CD4-positive, alpha-beta T cell treated with Interferon gamma for 1 hour (primary cell): ENCODE measurements at regions not wholly inside any gene's neighbourhood (a gene's known extent, or its start where the extent isn't known, plus 50 kb on each side); places are given as distances from the start of the nearest gene placed in this dataset.
"Not testable (repeated sequence)": the region's sequence is repeated elsewhere in the genome, so short reads cannot be mapped to it uniquely, and the experiment has no call there.

Source experiments
- DNase-seq: peaks from one replicate; pipeline ENCODE4 v3.0.0-alpha.2; 2020

DNA sequence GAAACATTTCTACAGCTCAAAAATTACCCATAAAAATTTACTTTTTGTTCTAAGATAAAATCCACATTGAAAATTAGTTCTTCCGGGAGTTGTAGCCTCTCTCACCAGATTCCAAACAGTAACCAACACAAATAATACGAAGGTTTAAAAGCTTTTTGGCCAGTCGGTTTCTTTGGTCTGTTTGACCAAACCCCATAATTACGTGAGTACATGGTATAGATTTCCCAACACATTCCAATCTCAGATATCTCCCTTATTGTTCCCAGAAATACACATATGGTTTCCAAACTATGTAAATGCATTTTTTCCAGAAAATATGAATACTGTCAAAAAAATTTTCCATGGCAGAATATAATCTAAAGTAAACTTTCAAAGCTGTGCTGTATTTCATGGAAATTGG is 722.0 kb downstream of the KCNJ2 start:
- no peak for DNase-seq

DNA sequence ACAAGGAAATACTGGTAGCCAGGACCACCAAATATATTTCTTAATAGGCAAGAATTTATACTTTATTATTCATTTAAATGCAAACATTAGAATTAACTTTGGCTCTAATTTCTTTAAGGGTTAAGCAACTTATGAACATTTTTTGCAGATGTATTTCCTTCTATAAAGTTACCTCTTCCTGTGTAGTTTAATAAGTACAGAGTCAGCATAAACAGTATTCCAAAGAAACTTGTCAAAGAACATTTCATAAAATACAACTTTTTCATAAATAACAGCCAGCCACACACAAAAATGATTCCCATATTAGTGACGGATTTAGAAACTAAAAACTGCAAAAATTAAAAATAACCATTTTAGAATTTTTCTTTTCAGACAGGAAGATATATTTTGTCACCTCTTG is 723.2 kb downstream of the KCNJ2 start:
- DNase-seq = no peak

DNA sequence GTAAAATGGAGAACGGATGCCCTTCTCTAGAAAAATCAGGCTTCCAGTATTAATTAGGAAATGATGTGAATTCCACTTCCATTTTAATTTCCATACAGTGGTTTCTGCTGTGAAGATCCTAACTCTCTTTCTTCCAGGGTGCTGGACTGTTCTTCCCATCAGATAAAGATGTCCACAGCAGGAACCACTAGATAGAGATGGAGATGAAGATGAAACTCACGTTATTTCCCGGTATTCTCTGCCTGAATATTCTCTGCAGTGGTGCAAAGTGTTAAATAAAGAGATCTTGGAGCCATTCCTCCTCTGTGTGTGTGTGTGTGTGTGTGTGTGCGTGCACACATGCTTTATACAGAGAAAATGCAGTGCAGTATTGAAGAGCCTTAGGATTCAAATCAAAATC is 727.5 kb downstream of the KCNJ2 start:
- no peak for DNase-seq

DNA sequence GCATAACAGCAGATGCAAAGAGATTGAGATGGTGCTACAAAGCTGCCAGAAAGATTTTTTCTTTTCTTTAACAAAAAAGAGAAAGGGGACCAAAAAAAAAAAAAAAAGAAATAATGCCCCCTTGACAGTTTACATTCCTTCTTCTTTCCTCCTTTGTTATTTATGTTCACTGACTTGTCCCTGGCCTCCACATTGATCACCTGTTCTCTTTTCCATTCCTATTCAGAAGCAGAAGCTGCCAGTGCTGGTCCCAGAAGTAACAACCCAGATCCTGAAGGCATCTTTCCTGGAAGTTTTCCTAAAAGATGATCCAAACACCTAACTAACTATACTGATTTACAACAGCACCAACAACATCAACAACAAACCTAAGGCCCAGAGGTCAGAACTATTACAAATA is 728.1 kb downstream of the KCNJ2 start:
- DNase-seq = no peak

DNA sequence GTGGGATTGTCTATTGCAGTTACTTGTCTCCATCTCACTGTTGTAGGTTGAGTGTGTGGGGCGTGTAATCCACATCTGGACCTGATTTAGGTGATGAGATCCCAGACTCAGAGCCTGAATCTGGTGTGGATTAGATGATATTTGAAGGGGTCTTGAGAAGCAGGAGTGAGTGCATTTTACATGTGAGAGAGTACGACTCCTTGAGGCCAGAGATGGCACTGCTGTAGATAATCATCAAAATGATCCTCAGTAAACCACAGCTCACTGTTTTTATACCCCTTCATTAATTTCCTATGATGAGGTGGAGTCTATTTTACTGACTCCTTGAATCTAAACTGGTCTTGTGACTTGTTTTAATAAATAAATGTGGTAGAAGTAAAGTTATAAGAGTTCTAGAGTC is 732.5 kb downstream of the KCNJ2 start:
- DNase-seq = no peak

DNA sequence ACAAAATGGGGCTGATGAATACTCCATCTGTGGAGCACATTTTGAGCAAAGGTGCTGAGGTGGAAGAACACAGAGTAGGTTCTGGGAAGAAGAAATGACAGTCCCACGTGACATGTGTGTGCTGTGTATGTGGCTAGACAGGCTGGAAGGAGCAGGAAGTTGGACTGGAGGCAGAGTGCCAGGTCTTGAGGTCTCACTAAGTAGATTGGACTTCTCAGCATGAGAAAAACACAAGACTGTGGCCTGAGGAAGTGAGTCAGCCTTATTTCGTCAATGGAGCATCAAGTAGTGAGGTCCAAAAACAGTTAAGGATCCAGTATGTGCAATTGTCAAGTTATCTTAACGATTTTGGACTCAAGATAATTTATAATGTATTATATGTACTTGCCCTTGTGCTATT is 736.5 kb downstream of the KCNJ2 start:
- DNase-seq = no peak

DNA sequence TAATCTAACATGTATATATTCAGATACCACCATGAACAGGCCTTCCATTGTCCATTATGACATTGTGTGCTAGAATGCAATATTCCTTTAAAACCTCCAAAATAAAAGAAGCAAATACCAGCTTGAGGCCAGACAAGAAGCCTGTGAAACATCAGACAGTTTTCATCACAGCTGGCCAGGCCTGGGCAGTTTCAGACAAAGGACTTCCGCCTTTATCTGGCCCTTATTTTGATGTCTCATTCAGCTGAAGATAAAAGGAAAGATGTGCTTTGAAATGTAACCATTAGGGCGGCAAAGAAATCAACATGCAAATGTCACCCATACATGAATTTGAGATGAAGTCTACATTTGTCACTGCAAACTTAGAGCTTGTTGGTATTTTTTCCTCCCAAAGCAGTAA is 737.5 kb downstream of the KCNJ2 start:
- DNase-seq = no peak

DNA sequence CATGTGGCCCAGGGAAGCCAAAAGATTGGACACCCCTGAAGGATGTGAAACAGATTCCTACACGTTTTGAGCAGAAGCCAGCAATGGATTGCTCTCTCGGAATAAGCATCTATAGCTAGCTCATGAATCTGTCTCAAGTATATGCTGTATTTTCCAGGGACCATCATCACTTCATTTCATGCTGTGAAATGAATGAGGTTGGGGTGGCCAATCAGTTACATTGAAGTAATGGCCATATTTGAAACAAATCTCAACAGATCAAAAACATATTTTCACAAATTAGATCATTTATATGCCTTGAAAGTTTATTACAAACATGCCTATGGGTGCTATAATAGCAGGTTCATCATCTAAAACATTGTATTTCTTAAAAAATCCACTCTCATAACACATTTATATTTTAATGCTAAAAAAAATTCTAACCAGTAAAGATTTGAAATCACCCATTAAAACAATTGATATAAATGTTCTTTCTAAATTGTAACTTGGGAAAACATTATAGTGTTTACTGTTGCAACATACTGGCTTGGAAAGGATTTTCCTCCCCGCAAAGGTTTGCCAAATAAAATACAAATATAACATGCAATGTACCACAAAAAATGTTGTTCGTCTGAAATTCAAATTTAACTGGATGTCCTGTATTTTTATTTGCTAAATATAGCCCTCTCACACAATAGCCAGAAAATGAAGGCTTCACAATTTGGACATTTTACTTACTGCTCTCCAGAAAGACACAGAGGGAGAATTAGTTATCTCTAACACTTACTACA is 743.6 kb downstream of the KCNJ2 start:
- DNase-seq = no peak

DNA sequence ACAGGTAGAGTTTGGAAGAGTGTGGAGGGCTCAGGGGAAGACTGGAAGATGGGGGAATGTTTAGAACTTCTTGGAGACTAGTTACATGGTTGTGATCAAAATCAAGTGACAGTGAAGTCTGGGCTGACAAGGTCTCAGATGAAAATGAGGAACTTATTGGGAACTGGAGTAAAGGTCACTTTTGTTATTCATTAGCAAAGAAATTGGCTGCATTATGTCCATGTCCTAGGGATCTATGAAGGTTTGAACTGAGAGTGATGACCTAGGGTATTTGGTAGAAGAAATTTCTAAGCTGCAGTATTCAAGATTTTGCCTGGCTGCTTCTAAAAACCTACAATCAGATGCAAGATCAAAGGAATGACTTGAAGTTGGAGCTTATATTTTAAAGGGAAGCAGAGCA is 747.1 kb downstream of the KCNJ2 start:
- no peak for DNase-seq

DNA sequence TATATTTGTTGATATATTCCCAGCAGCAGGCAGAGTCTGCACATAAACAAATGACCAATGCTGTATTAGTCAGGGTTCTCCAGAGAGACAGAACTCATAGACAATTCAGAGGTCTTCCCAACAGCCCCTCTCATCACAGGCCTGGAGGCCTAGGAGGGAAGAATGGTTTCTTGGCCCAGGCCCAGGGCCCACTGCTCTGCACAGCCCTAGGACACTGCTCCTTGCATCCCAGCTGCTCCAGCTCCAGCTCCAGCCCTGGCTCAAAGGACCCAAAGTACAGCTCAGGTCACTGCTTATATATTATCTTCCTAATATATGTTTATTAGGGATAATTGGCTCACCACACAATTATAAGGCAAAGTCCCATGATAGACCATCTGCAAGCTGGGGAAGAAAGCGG is 749.9 kb downstream of the KCNJ2 start:
- no peak for DNase-seq

DNA sequence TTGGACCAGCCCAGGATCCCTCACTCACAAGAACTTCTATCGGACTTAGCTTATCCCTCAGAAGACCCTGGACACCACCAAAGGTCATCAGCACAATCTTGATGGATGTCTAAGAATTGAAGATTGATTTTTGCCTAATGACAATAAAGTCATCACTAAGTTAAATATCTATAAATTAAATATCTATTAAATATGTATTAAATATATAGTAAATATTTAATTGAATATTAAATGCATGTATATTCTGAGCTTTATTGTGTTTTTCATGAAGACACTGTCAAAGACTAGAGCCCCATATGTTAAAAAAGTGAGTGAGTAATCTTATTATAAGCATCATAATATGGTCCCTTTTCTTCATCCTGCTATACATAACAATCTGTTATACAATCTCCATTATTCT is 751.1 kb downstream of the KCNJ2 start:
- DNase-seq = no peak

DNA sequence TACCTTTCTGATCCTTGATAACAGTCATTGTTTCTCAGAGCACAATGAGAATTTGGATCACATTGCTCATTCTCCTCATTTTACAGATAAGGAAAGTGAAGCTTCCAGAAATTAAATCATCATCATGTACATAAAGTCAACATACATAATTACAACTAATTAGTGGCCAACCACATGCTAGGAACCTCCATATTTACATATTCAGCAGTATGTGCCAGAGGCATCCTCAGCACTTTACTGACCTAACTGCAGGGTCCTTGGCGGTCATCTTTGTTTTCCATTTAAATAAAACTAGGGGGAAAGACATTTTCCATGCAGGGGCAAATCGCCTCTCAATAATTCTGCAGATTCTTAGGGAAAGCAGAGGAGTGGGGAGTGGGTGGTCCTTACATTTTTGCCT is 752.9 kb downstream of the KCNJ2 start:
- no peak for DNase-seq

DNA sequence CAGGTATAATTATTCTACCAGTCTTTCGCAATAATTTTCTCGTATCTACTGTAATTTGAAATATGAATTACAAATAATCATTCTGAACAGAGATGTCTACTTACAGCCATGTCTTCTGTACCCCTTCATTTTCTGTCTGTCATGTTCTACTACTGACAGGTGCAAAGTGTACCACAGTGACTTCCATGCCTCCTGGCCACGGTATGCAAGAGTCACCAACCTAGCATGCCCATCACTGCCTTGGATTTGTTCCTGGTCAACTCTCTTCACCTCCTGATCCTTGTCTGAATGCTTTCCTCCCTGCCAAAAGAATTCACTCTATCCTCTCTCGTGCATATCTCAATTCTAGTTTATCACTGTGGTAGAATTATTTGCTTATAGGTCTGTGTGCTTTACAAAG is 755.4 kb downstream of the KCNJ2 start:
- no peak for DNase-seq

DNA sequence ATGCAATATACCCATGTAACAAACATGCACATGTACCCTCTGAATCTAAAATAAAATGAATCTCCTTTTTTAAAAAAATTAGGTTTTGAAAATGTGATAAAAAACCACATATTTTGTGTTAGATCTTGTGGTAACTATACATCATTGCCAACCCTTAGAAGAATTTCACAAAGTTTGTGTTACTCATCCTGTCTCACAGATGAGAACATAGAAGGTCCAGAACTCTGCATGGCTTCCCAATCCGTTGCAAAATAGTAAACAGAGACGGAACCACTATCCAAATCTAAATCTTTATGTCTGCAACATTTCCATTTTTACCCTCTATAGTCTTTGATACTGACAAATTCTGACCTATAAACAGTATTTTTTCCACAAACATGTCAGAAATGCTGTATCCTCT is 759.9 kb downstream of the KCNJ2 start:
- no peak for DNase-seq

DNA sequence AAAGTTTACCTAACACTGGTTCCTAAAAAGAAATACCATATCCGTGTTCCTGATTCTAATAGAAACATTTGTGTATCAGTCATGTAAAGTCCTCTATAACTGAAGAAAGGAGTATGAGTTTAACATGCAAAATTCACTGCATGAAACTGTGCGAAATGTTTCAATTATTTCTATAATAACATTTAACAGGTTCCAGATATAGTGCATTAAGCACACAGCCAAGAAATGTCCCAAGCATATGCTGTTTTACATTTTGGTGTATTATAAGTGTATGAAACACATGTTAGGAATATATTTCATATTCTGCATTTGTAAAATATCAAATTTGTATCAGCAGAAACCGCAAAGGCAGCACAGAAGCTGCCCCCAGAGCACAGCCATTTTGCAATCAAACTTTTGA is 764.9 kb downstream of the KCNJ2 start:
- DNase-seq = no peak

DNA sequence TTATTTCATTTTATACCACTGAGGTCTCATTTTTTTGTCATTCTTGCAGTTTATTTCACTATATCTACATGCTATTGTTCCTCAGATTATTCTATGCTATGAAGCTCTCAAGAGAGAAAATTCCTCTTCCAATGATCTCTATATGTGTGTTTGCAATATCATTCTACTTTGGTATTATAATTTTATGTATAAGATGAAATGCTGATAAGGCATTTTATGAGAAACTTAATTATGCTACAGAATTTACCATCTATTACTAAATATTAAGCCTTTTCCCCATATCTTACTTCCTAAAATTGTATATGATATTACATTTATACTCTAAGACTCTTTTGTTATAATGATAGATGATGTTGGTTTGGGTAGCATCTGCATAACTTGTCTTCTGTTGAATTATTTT is 765.5 kb downstream of the KCNJ2 start:
- DNase-seq = no peak

DNA sequence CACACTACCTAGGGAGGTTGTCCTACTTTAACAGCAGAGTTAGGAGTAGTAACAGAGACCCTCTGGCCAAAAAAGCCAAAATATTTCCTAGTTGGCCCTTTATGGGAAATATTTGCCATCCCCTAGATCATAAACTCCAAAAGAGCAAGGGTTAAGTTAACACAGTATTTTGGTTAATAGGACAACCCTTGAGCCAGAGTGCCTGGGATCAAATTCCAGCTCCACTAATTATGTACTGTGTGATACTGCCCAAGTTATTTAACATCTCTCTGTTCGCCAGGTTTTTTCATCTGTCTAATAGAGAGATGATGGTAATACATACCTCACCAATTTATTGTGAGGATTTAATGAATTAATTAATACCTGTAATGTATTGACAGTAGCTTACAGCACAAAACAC is 767.4 kb downstream of the KCNJ2 start:
- DNase-seq = no peak

DNA sequence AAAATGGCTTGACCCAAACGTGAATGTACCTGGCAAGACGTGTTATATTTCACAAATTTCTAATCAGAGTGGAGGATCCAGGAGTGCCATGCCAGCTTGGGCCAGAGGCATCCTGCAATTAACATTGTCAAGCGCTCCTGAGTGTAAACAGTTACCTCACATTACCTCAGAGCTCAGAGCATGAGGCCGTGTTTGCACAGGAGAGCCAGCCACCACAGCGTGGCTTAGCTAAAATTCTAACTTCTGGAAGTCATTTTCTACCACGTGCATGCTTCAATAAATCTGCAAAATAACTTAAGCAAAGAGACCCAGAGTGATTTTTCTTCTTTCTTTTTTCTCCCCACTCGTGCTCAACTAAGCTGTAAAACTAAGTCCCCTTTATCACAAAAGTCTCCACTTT is 769.0 kb downstream of the KCNJ2 start:
- DNase-seq = no peak

DNA sequence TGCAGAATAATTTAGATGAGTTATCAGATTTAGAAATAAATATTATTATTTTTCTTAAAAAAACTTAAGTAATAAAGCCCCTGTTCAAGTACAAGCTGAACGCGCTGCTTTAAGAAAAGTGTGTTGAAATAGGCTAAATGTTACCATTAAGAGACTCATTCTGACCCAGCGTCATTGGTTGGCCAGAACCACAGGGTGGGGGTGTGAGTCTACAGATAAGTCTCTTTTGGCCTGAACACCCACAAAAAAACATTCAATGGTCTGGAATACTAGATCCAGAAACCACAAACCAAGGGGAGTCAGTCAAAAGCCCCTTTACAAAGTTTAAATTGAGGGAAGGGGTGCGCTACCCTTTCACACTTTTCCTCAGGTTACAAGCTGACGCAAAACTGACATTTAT is 776.1 kb downstream of the KCNJ2 start:
- DNase-seq = no peak

DNA sequence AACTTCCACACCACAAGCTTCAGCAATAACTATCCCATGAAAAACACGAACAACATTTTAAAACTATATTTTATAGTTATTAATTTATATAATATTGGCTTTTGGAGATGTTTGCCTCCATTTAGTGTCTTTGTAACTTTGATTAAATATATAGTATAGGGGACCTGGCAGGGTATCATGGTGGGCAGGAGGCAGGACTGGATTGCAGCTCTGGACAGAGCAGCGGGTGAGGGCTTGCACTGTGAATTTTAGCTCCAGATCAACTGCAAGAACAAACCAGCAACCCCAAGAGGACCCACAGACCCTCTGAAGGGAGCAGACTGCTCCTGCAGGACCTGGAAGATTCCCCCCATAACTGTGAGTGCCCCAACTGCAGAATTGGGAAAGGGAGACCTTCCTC is 777.9 kb downstream of the KCNJ2 start:
- no peak for DNase-seq

DNA sequence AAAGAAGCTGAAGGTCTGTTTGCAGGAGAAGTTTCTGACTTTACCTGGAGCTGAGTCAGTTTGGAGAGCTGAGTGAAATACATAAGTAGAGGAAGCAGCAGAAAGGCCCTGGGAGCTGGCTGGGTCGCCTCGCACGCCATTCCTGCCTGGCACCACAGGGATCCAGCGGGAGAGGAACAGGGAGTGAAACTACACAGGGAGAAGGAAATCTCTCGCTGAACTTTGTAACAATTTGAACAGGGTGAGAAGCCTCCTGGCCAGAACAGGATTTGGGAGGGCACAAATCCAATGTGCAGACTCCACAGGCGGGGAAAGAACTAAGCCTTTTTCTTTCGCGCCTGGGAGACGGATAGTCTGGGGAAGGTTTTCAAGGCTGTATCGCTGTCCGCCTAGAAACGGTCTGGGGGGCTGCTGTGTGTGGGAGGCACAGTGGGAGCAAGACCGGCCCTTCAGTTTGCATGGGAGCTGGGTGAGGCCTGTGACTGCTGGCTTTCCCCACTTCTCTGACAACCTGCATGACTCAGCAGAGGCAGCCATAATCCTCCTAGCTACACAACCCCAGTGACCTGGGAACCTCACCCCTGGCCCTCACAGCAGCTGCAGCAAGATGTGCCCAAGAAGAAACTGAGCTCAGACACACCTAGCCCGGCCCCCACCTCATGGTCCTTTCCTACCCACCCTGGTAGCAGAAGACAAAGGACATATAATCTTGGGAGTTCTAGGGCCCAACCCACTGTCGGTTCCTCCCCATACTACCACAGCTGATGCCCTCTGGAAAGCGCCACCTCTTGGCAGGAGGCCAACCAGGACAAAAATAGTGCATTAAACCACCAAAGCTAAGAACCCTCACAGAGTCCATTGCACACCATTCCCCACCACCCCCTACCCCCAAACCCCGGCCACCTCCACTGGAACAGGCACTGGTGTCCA is 778.6 kb downstream of the KCNJ2 start:
- no peak for DNase-seq

DNA sequence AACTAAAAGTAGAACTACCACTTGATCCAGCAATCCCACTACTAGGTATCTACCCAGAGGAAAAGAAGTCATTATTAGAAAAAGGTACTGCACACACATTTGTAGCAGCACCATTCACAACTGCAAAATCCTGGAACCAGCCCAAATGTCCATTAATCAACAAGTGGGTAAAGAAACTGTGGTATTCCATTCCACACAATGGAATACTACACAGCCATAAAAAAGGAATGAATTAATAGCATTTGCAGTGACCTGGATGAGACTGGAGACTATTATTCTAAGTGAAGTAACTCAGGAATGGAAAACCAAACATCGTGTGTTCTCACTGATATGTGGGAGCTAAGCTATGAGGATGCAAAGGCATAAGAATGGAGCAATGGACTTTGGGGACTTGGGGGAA is 783.8 kb downstream of the KCNJ2 start:
- DNase-seq = not testable (repeated sequence)

DNA sequence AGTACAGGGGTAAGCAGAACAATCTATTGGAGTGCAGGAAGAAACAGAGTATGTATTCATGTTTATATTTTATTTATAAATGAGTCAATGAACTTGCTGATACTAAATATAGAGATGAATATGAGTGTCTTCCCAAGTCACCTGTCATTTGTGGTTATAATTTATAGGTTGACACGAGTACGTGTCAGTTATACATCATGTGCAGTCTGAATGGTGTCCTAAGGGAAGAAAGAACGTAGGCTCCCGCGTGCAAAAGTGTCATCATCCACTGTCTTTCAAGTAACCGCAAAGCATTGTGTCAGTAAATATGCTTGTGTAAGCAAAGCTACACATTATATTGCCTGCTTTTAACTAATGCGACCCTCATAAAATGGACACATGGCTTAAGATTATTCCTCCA is 786.1 kb downstream of the KCNJ2 start:
- no peak for DNase-seq

DNA sequence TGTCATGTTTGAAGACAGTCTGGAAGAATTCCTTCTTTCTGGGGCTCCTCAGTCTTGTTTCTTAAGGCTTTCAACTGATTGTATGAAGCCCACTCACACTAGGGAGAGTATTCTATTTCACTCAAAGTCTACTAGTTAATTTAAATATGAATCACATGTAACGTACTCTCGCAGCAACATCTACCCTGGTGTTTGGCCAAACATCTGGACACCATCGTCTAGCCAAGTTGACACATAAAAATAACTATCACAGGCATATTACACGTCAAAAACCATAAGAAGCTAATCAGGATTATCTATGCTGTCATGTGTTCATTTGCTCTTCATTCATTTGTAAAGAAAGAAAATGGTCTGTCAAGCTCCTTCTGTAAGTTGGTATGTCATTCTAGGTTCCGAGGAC is 787.4 kb downstream of the KCNJ2 start:
- DNase-seq = no peak

DNA sequence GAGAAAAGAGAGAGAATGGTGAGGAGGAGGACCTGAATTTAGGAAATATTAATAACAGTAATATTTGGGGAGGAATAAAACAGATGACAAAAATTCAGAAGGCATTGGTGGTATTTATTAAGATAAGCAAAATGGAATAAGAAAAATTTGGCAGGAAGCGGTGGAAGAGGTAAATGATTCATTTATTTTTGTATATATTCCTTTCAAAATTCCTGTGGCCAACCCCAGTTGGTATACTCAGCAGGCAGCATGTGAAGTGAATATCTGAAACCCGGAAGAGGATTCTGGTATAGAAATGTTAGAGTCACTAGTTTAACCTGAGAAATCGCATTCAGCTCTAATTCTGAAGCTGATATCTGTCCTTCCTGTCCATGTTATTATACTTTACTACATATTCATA is 792.0 kb downstream of the KCNJ2 start:
- no peak for DNase-seq
